Endodermal cell (in vitro differentiated cells): ENCODE measurements at regions not wholly inside any gene's neighbourhood (a gene's known extent, or its start where the extent isn't known, plus 50 kb on each side); places are given as distances from the start of the nearest gene placed in this dataset.

Experiments used
- DNase-seq: peaks from one replicate; pipeline ENCODE4 v3.0.0-alpha.2; 2017
- H3K27ac ChIP-seq: 2 replicates; pipeline ENCODE4 v1.5.1; 2013; ENCODE audit warnings: mild to moderate bottlenecking, low read depth, low read length, moderate library complexity
- H3K27me3 ChIP-seq: 2 replicates; pipeline ENCODE4 v1.6.1; 2013; ENCODE audit warnings: mild to moderate bottlenecking, low read length, moderate library complexity; ENCODE audit not compliant: insufficient read depth, control insufficient read depth, poor library complexity, severe bottlenecking
- H3K36me3 ChIP-seq: 2 replicates; pipeline ENCODE4 v1.7.0; 2013; ENCODE audit warnings: mild to moderate bottlenecking, low read length, moderate library complexity; ENCODE audit not compliant: control insufficient read depth, insufficient read depth
- H3K4me1 ChIP-seq: one replicate; pipeline ENCODE4 v1.7.0; 2013; ENCODE audit warnings: low read length; ENCODE audit not compliant: control insufficient read depth, insufficient read depth
- H3K4me3 ChIP-seq: 2 replicates; pipeline ENCODE4 v1.5.1; 2013; ENCODE audit warnings: mild to moderate bottlenecking, low read length, moderate library complexity
- H3K9ac ChIP-seq: 2 replicates; pipeline ENCODE4 v1.6.1; 2013; ENCODE audit warnings: mild to moderate bottlenecking, low read length, moderate library complexity; ENCODE audit not compliant: poor library complexity, severe bottlenecking; ENCODE audit errors: extremely low read depth
- H3K9me3 ChIP-seq: 2 replicates; pipeline ENCODE4 v1.6.1; 2013; ENCODE audit warnings: mild to moderate bottlenecking, low read length, moderate library complexity; ENCODE audit not compliant: control insufficient read depth
- H3K27ac Mint-ChIP-seq: 2 replicates; pipeline ENCODE4 v1.8.0; 2020; ENCODE audit warnings: mixed read lengths
- H3K27me3 Mint-ChIP-seq: 2 replicates; pipeline ENCODE4 v1.8.0; 2021; ENCODE audit warnings: mild to moderate bottlenecking, mixed read lengths; ENCODE audit not compliant: insufficient read depth
- H3K36me3 Mint-ChIP-seq: 2 replicates; pipeline ENCODE4 v1.8.0; 2020; ENCODE audit warnings: low read depth, mixed read lengths
- H3K4me1 Mint-ChIP-seq: 2 replicates; pipeline ENCODE4 v1.8.0; 2020; ENCODE audit warnings: mixed read lengths
- H3K4me3 Mint-ChIP-seq: 2 replicates; pipeline ENCODE4 v1.8.0; 2020; ENCODE audit warnings: mild to moderate bottlenecking, moderate library complexity, mixed read lengths
- H3K9me3 Mint-ChIP-seq: 2 replicates; pipeline ENCODE4 v1.8.0; 2020; ENCODE audit warnings: mild to moderate bottlenecking, mixed read lengths
- CTCF ChIP-seq: fragments of 200-600 bp; sonication (generic); conservative IDR thresholded peaks from 2 replicates; pipeline ENCODE4 v1.5.0; 2021; ENCODE audit warnings: antibody characterized with exemption, mild to moderate bottlenecking
- WGBS, 2 experiments: methylation state at CpG; one replicate each; pipeline versions ENCODE4 v1.1.5 to v1.1.7; 2013; ENCODE audit warnings: missing lambda C conversion rate in 2 of 2, mixed read lengths in 1 of 2; ENCODE audit not compliant: insufficient coverage in 1 of 2, insufficient read length in 1 of 2; 5-methylcytosine and 5-hydroxymethylcytosine counted together

GRCh38 chr7:121505021-121505420 is 108.9 kb upstream of the FAM3C start:
- peaks cover 59% of the 10 kb centered on the region for H3K9me3 Mint-ChIP-seq
- 86 to 100% methylated on average over 1 of the region's 1 CpG for WGBS, 2 experiments
- H3K36me3 Mint-ChIP-seq: peaks cover 7% of the 10 kb centered on the region

GRCh38 chr7:121504482-121504881 is 108.4 kb upstream of the FAM3C start:
- H3K27me3 Mint-ChIP-seq: peaks cover under 1% of the 10 kb centered on the region
- no peaks in the 10 kb centered on the region for H3K27me3 ChIP-seq
- no peaks in the 10 kb centered on the region for H3K4me1 Mint-ChIP-seq
- H3K4me3 Mint-ChIP-seq: no peak overlapping the region
- H3K36me3 ChIP-seq: no peaks in the 10 kb centered on the region
- peaks cover 5% of the 10 kb centered on the region for H3K36me3 Mint-ChIP-seq
- 77 to 84% methylated on average over 4 of the region's 4 CpGs for WGBS, 2 experiments
- H3K4me3 ChIP-seq: no peak overlapping the region
- H3K9me3 Mint-ChIP-seq: peaks cover 54% of the 10 kb centered on the region
- H3K9ac ChIP-seq: no peak overlapping the region
- peak; percentile 61 for DNase-seq
- H3K4me1 ChIP-seq: no peaks in the 10 kb centered on the region
- H3K27ac Mint-ChIP-seq: no peak overlapping the region
- TF ChIP-seq CTCF: no peak
- H3K27ac ChIP-seq: no peak overlapping the region
- peaks cover 42% of the 10 kb centered on the region for H3K9me3 ChIP-seq

More at GRCh38 chr7:121505021-121505420, 108.9 kb upstream of the FAM3C start:
- no peak overlapping the region for H3K4me3 Mint-ChIP-seq
- H3K27me3 Mint-ChIP-seq: peaks cover 1% of the 10 kb centered on the region
- H3K36me3 ChIP-seq: no peaks in the 10 kb centered on the region
- no peak overlapping the region for H3K27ac Mint-ChIP-seq
- H3K27me3 ChIP-seq: no peaks in the 10 kb centered on the region
- no peaks in the 10 kb centered on the region for H3K4me1 Mint-ChIP-seq
- DNase-seq: no peak
- H3K9me3 ChIP-seq: peaks cover 47% of the 10 kb centered on the region
- no peak for TF ChIP-seq CTCF
- no peak overlapping the region for H3K4me3 ChIP-seq
- no peak overlapping the region for H3K27ac ChIP-seq
- H3K9ac ChIP-seq: no peak overlapping the region
- H3K4me1 ChIP-seq: no peaks in the 10 kb centered on the region

- no peak for DNase-seq
- H3K27me3 ChIP-seq: no peaks in the 10 kb centered on the region
- Mint-ChIP-seq H3K4me3 (no peak overlapping the region), H3K27ac (no peak overlapping the region), H3K9me3 (peaks cover 51% of the 10 kb centered on the region), H3K27me3 (no peaks in the 10 kb centered on the region), H3K36me3 (peaks cover 4% of the 10 kb centered on the region), H3K4me1 (no peaks in the 10 kb centered on the region)
- H3K9ac ChIP-seq: no peak overlapping the region
- H3K9me3 ChIP-seq: peaks cover 40% of the 10 kb centered on the region
- no peak overlapping the region for H3K27ac ChIP-seq
- no peaks in the 10 kb centered on the region for H3K36me3 ChIP-seq
- no peaks in the 10 kb centered on the region for H3K4me1 ChIP-seq
- 97% methylated on average over 1 of the region's 1 CpG; no CpG with 5 or more reads in 1 of the 2 experiments for WGBS, 2 experiments
- TF ChIP-seq CTCF: no peak
- no peak overlapping the region for H3K4me3 ChIP-seq
These were observed 107.6 kb upstream of the FAM3C start for GRCh38 chr7:121503730-121504129.
